Muscle of leg (tissue), 3 donors: ENCODE measurements at regions not wholly inside any gene's neighbourhood (a gene's known extent, or its start where the extent isn't known, plus 50 kb on each side); places are given as distances from the start of the nearest gene placed in this dataset.
A peak's percentile ranks its signal among the peaks of the same experiment; 100 is the strongest.

ENCODE experiments used
- DNase-seq: peaks from one replicate; pipeline ENCODE4 v3.0.0; 2013
- H3K27ac ChIP-seq: one replicate; pipeline ENCODE4 v1.5.1; 2013; ENCODE audit warnings: mild to moderate bottlenecking, low read length, control low read depth
- H3K27me3 ChIP-seq: one replicate; pipeline ENCODE4 v1.6.1; 2013; ENCODE audit warnings: low read length; ENCODE audit not compliant: control insufficient read depth, insufficient read depth
- H3K36me3 ChIP-seq: one replicate; pipeline ENCODE4 v1.6.1; 2013; ENCODE audit warnings: low read length; ENCODE audit not compliant: control insufficient read depth, insufficient read depth
- H3K4me1 ChIP-seq: one replicate; pipeline ENCODE4 v1.6.1; 2013; ENCODE audit warnings: low read length; ENCODE audit not compliant: control insufficient read depth, insufficient read depth
- H3K4me3 ChIP-seq: one replicate; pipeline ENCODE4 v1.5.1; 2013; ENCODE audit warnings: low read length, control low read depth
- H3K9me3 ChIP-seq: replicated peaks from 2 replicates; pipeline ENCODE4 v1.6.1; 2013; ENCODE audit warnings: low read depth, low read length; ENCODE audit not compliant: control insufficient read depth
- WGBS: methylation state at CpG from one replicate; pipeline ENCODE4 v1.1.5; 2013; ENCODE audit warnings: missing lambda C conversion rate; ENCODE audit not compliant: insufficient coverage; 5-methylcytosine and 5-hydroxymethylcytosine counted together

DNA sequence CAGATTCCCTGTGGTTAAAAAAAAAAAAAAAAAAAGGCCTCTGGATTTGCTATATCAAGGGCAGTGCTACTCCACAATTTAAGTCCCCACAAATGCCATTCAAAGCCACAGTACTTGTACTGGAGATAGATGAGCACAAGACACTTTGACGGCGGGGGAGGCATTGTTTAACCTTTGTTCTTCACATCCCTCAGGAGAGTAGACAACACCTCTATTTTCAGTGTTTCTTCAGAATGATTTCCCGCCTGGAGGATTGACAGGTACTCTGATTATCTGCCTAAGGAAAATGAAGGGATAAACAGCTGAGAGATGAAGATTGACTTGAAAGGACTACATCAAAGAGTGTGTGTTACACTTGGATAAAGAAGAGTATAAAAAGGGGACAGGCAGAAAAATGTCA, 58.7 kb downstream of the OTOL1 start:
- Histone ChIP-seq H3K4me3 (no peak overlapping the region), H3K9me3 (no peaks in the 10 kb centered on the region), H3K4me1 (peaks cover 14% of the 10 kb centered on the region), H3K27me3 (no peaks in the 10 kb centered on the region), H3K36me3 (no peaks in the 10 kb centered on the region), H3K27ac (no peak overlapping the region)
- WGBS = no CpG with 5 or more reads among the region's 3 CpGs
- DNase-seq = no peak

DNA sequence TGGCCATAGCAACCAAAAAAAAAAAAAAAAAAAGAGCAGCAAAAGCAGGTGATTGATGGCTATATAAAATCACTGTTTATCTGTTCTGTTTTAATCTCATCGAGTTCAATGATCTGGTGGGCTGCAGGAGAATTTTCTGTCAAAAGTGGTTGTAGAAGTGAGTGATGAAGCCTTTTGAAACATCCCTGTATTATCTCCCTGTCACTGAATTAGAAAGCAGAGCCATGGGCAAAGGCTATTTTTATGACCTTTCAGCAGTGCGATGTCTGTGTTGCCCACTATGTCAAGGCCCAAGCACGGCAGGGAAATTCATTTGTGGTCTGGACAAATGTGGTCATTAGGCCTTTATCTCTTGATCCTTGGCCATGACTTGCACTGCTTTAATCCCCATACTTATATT, 59.9 kb downstream of the OTOL1 start:
- Histone ChIP-seq H3K27ac (no peak overlapping the region), H3K27me3 (no peaks in the 10 kb centered on the region), H3K4me3 (no peak overlapping the region), H3K36me3 (no peaks in the 10 kb centered on the region), H3K9me3 (no peaks in the 10 kb centered on the region), H3K4me1 (peaks cover 11% of the 10 kb centered on the region)
- 80% methylated on average over 1 of the region's 3 CpGs for whole genome bisulfite sequencing
- no peak for DNase-seq

DNA sequence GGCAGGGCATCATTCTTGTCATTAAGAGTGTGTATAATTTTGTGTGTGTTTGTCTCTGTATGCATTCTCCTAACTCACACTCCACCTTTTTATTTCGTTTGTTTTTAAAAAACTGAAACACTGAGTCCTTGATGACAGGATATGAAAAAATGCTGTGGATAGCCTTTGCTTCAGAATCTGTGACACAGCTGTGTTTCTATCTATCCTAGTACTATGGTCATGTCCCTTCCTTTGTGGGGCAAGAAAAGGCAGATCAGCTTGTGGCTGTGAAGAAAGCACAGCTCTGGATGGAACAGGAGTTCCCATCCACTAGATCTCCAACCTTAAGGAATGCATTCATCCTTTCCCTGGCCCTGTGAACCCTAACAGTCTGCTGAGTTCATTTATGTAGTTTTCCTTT, 60.3 kb downstream of the OTOL1 start:
- Histone ChIP-seq H3K4me1 (peaks cover 9% of the 10 kb centered on the region), H3K9me3 (no peaks in the 10 kb centered on the region), H3K36me3 (no peaks in the 10 kb centered on the region), H3K27me3 (no peaks in the 10 kb centered on the region), H3K27ac (no peak overlapping the region), H3K4me3 (no peak overlapping the region)
- no peak for DNase-seq
- no CpG with 5 or more reads among the region's 1 CpG for WGBS

DNA sequence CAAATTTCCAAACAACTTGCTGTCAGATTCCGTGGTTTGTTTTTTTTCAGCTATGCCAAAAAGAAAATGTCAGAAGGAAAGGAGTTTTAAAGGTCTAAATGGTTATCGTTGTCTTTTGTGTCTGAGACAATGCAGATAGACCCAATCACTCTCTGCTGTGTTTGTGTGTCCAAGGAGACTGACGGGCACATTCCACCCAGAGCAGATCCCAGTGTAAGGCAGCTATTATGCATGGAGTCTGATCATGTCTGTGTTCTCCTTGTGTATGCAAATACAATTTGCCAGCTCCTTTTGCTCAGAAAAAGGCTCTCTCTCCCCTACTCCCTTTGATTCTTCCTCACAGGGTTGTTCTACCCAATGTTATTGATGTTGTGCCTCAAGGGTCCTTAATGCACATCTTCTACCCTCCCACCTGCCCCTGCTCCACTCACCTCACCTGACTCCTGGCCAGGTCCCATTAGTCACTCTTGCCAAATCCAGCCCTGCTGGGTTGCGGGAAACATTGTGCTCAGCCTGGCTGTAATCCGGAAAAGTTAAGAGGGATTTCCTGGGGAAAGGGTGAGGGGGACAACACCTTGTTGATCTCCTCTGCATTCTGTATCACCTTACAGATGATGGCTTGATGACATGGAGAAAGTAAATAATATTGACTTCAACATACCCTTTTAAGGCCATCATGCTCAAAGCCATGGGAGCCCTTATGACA, 61.0 kb downstream of the OTOL1 start:
- DNase-seq = no peak
- no peak overlapping the region for H3K27ac ChIP-seq

DNA sequence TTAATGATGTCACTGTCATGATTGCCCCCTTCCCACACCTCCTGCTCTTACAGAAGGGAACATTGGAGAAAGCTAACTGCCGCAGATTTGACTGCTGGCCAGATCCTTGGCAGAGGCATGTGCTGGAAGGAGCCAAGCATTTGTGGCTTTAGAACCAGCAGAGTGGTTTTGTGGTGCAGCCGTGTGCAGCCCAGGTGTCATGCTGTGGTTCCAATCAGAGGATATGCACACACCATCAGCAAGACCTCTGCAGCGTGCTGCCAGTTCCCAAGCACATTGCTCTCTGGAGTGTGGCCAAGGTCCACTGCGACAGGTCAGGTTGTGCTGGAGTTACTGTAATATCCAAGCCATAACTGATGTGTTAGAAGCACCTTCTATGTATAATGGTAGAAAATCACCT, 61.6 kb downstream of the OTOL1 start:
- no peak for DNase-seq
- Histone ChIP-seq H3K36me3 (no peaks in the 10 kb centered on the region), H3K27me3 (no peaks in the 10 kb centered on the region), H3K4me1 (peaks cover 7% of the 10 kb centered on the region), H3K9me3 (no peaks in the 10 kb centered on the region), H3K27ac (no peak overlapping the region), H3K4me3 (no peak overlapping the region)
- WGBS = 40% methylated on average over 1 of the region's 4 CpGs

More for the DNA sequence above, 61.0 kb downstream of the OTOL1 start:
- H3K9me3 ChIP-seq = no peaks in the 10 kb centered on the region
- H3K36me3 ChIP-seq = no peaks in the 10 kb centered on the region
- H3K4me1 ChIP-seq = peaks cover 9% of the 10 kb centered on the region
- no peaks in the 10 kb centered on the region for H3K27me3 ChIP-seq
- H3K4me3 ChIP-seq = no peak overlapping the region
- WGBS = 67% methylated on average over 1 of the region's 5 CpGs

DNA sequence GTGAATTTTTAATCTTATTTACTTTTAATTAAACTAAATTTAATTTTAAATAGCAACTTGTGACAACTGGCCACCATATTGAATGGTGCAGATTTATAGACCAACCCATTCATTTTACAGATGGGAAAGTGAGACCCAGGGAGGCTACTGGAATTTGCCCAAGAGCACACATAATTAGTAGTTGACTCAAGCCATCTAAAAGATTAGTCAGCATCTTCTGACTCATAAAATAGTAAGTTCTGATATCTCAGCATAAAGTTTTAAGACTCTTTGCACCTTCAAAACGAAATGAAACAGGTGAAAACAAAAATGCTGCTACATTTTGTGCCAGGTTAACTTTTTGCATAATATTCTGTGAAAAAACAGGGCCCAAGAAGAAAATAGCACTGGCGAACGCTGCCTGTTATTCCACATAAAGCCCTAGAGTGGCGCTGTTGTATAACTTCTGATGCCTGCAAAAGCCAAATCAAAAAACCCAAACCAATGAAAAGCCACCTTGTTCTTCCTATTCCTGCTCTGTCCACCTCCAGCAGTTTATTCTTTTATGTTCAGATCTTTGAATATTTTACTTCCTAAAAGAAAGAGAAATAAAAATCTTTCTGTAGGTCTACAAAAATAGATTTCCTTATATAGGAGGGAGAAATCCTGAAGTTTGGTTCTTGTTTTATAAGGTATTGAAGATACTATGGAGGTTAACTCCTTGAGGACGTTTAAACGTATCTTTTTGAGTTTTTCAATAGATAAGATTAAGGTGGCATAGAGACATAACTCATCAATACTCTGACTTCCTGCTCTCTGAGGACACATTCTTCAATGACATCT, 62.8 kb downstream of the OTOL1 start:
- Histone ChIP-seq H3K36me3 (no peaks in the 10 kb centered on the region), H3K27ac (no peak overlapping the region), H3K4me1 (peaks cover 7% of the 10 kb centered on the region), H3K4me3 (no peak overlapping the region), H3K9me3 (no peaks in the 10 kb centered on the region), H3K27me3 (no peaks in the 10 kb centered on the region)
- WGBS = 11% methylated on average over 4 of the region's 6 CpGs
- DNase-seq = peak; percentile 49

DNA sequence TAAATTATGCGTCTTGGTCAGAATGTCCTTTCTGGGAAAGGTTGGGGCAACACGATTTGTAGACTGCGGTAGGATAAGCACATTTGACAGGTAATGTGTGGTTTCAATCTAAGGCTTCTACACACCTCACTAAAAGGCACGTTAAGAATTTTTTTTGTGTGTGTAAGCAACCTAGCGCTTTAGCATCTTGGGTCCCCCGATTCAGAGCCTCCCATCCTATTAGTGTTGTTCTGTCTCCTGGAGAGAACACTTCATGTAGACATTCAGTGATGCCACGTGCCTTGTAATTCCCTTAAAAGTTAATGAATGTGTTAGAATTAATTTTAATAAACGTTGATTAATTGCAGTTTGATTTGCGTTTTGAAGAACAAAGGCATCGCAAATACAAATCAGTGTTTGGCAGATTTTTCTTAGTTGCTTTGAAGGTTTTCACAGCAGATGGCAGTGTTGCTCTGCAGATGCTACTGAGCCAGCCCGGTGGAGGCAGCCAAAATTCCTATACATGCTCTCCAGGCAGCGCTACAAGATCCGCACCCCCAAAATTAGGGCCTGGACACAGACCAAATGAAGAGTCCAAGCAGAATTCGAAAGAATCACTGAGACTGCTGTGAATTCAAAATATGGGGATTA, 63.5 kb downstream of the OTOL1 start:
- WGBS = 10% methylated on average over 3 of the region's 14 CpGs
- no peaks in the 10 kb centered on the region for H3K27me3 ChIP-seq
- peak; percentile 83 for DNase-seq

DNA sequence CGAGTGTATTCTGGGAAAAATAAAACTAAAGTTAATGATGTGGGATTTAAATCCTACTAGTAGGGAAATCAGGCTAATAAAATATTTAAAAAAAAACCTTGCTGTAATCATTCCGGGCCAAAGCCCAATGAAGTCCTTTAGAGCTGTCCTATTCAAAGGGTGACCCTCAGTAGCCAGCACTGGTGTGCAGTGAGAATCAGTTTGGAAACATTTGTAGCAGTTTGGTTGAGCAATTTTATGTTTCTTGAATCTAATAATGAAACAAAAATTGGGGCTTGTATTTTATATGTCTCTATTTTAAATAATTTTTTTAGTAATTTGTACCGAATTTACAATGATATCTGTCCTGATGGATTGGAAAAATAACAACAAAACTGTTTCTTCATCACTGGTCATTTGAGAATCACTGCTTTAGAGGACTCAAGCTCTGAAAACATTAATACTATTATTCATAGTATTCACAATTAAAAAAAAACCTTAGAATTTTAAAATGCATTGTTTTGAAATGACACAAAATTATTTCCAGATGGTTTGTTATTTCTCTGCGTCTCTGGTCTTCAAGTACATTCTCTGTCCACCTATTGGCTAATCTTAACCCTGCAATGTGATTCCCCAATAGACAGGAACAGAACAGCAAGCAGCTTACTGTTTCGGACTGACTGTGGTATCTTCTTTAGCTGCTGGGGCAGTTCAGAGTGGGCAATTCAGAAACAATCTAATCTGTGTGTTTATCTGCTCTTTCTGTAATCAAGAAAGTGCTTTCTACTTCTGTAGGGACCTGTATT, 71.2 kb downstream of the OTOL1 start:
- no peaks in the 10 kb centered on the region for H3K4me1 ChIP-seq
- WGBS = 29% methylated on average over 1 of the region's 5 CpGs
- H3K36me3 ChIP-seq = no peaks in the 10 kb centered on the region
- peak; percentile 94 for DNase-seq
- no peaks in the 10 kb centered on the region for H3K27me3 ChIP-seq
- peak overlapping the region; percentile 65 for H3K27ac ChIP-seq
- no peak overlapping the region for H3K4me3 ChIP-seq
- no peaks in the 10 kb centered on the region for H3K9me3 ChIP-seq

More for the DNA sequence above, 63.5 kb downstream of the OTOL1 start:
- no peaks in the 10 kb centered on the region for H3K36me3 ChIP-seq
- no peak overlapping the region for H3K27ac ChIP-seq
- no peak overlapping the region for H3K4me3 ChIP-seq
- H3K4me1 ChIP-seq = peaks cover 5% of the 10 kb centered on the region
- H3K9me3 ChIP-seq = no peaks in the 10 kb centered on the region

DNA sequence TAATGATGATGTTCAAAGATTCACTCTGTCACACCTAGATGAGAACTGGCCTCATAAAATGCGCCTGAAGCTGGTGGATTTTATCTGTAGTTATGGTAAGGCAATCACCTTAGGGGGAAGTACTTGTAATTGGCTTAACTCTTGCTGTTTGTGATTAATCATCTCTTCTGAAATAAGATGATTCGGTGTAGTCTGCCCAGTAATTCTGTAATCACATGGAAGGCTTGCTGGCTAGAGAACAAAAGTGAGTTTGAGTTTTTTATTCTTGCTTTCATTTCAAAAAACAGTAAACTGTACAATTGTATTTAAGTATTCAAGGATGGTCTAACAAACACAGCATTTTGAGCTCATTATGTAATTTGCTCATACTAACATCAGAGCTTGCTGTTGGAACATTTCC, 72.1 kb downstream of the OTOL1 start:
- Histone ChIP-seq H3K36me3 (no peaks in the 10 kb centered on the region), H3K4me3 (no peak overlapping the region), H3K4me1 (no peaks in the 10 kb centered on the region), H3K27me3 (no peaks in the 10 kb centered on the region), H3K9me3 (no peaks in the 10 kb centered on the region), H3K27ac (peak overlapping the region; percentile 65)
- WGBS = no CpG with 5 or more reads among the region's 2 CpGs
- DNase-seq = peak; percentile 45

DNA sequence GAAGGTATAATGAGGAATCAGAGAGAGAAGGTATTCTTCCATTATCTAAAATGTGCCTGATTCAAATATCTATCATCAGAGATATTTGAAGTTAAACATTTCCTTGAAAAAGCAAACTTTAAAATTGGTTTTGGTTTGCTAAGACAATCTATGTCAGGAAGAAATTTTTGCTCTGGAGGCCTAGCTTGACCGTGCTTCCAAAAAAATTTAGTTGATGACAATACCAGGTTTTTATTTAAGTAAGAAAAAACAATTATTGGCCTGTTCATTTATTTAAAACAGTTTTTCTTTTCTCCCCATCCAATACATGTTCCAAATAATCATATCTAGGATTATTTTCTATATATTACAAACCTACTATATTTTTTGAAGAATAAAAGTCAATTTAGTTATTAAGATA, 75.3 kb downstream of the OTOL1 start:
- no peak overlapping the region for H3K4me3 ChIP-seq
- no peaks in the 10 kb centered on the region for H3K36me3 ChIP-seq
- peaks cover 2% of the 10 kb centered on the region for H3K4me1 ChIP-seq
- peak overlapping the region; percentile 8 for H3K27ac ChIP-seq
- no peaks in the 10 kb centered on the region for H3K27me3 ChIP-seq
- H3K9me3 ChIP-seq = no peaks in the 10 kb centered on the region
- peak; percentile 76 for DNase-seq
- no CpG with 5 or more reads among the region's 1 CpG for WGBS
